ENCODE measurements at regions not wholly inside any gene's neighbourhood (a gene's known extent, or its start where the extent isn't known, plus 50 kb on each side); places are given as distances from the start of the nearest gene placed in this dataset.

DNA sequence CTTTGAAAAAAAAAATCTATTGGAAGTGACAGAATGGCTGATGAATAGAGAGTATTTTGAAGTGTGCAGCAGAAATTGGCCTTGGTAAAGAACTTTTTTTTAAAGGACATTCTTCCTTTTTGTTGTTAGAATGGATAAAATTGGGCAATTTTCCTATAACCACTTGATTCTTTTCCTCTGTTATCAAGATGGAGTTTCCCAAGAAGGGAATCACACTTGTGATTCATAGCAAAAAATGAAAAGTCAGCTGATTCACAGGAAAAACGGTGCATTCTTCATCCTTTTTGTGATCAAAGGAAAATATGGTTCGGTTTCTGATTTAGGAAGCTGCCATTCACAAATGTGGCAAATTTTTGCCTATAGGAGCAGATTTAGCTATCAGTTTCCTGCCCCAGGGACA lies 486.8 kb downstream of the GBE1 start:
- TF ChIP-seq, protein P1, sequence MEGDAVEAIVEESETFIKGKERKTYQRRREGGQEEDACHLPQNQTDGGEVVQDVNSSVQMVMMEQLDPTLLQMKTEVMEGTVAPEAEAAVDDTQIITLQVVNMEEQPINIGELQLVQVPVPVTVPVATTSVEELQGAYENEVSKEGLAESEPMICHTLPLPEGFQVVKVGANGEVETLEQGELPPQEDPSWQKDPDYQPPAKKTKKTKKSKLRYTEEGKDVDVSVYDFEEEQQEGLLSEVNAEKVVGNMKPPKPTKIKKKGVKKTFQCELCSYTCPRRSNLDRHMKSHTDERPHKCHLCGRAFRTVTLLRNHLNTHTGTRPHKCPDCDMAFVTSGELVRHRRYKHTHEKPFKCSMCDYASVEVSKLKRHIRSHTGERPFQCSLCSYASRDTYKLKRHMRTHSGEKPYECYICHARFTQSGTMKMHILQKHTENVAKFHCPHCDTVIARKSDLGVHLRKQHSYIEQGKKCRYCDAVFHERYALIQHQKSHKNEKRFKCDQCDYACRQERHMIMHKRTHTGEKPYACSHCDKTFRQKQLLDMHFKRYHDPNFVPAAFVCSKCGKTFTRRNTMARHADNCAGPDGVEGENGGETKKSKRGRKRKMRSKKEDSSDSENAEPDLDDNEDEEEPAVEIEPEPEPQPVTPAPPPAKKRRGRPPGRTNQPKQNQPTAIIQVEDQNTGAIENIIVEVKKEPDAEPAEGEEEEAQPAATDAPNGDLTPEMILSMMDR (IDR thresholded peaks at IDR 0.05): no peak

DNA sequence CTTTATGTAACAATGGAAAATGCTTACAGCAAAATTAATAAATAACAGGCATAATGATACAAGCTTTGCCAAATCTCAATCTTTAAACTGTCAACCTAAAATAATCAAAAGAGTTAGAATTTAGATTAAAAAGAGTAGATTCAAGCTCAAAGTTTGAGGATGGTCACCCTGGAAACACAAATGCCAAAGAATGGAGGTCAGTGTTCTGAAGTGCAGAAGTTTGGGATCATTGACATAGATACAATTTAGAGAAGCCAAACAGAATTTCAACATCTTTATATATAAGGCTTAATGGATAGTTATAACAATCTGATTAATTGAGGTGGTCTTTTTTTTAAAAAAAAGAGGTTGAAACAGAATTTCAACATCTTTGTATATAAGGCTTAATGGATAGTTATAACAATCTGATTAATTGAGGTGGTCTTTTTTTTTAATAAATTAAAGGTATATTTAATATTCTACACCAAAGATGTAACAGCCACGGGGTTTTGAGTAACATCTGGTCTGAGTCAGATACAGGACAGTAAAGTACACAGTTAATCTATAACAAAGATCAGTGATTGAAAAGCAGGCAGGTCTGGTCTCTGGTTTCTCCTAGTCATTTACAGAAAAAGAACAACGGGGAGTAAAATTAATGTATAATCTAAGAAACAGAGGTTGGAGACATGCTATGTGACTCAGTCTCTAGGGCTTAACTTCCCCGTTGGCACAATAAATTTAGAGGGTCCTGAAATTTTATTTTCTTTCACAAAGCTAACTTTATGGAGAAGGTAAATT lies 490.7 kb downstream of the GBE1 start:
- TF ChIP-seq, protein P1 (IDR thresholded peaks at IDR 0.05): no peak

DNA sequence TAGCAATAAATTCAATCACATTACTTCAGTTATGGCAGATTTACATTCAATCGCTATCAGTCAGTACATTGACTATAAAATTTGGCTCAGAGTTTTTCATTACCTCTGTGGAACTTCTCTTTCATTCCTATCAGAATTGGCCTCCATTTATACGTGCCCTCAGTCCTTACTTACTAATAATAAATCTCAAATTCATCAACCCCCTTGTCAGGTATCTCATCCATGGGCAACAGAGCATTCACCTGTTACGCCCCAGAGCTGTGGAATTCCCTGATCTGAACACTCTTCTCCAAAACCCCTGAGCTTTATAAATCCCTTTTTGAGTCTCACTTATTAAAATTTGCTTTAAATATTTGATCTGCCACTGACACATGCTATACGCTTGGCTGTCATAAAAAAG lies 492.9 kb downstream of the GBE1 start:
- TF ChIP-seq, protein P1 (IDR thresholded peaks at IDR 0.05): no peak

DNA sequence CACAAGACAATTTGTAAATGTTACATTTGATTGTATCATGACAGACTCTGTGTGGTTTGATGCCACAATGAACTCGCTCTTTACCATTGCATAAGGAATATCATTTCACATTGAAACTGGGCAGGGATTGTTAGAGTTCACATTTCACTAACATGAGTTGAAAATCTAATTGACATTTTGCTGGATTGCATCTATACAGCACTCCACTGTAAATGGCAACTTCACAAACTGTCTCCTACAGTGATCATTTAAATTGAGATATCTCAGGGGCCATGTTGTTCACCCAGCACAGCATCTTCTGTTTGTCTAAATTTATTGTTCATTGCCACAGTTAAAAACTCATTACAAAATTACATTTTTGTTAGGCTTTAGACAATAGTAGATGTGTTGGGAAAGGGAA lies 499.4 kb downstream of the GBE1 start:
- TF ChIP-seq, protein P1 (IDR thresholded peaks at IDR 0.05): no peak

DNA sequence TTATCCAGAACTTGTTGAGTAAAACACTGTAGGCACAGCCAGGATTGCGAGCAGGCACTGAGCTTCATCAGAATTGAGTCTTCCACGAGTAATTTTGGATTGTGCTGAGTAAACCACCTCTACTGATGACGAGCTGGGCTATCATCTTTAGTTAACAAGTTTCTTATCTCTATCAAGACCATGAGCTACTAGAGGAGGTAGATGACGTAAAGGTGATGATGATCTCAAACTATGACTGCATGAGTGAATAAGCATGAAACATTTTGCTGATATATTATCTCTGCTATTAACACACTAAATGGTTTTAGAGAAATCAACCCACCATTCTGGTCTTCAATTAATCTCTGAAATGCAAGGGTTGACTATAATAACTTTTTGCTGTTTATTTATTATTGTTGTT lies 506.0 kb downstream of the GBE1 start:
- TF ChIP-seq, protein P1 (IDR thresholded peaks at IDR 0.05): no peak

DNA sequence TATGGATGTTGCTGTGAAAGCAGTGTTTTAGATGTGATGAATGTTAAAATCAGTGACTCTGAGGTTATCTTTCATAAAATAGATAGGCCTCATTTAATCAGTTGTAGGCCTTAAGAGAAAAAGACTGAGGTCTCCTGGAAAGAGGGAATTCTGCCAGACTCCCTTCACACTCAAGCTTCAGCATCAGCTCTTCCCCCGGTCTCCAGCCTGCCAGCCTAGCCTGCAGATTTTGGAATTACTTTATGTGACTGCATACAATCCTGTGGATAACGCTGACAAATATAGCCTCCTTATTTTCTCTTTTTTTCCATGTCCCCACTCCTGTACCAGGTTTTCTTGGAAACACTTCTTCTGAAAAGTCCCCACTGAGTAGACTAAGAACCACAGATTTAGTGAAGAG lies 510.3 kb downstream of the GBE1 start:
- TF ChIP-seq, protein P1 (IDR thresholded peaks at IDR 0.05): no peak

DNA sequence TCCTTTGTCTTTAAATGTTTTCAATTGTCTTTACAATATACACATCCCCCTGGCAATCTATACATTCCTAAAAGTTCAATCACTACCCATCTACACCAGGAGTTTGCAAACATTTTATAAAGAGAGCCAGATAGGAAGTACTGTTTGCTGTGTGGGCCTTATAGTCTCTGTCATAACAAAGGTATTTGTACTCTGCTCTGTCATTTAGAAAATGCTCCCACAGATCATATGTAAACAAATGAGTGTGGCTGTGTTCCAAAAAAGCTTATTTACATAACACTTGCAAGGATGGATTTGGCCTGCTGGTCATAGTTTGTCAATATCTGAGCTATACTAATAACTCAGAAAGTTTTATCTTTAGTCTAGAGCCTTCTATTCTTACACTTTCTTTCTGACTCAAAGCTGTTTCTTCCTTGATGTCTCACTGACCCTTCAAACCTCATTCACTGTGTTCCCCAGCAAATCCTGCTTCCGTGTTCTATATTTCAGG lies 511.9 kb downstream of the GBE1 start:
- TF ChIP-seq, protein P1 (IDR thresholded peaks at IDR 0.05): no peak
